Esophagus squamous epithelium (tissue), 4 donors: ENCODE measurements at regions not wholly inside any gene's neighbourhood (a gene's known extent, or its start where the extent isn't known, plus 50 kb on each side); places are given as distances from the start of the nearest gene placed in this dataset.

Source experiments
- CTCF ChIP-seq, 6 experiments: fragments of 450-650 bp in 4 of 6; fragments of 200-600 bp in 2 of 6; sonication (generic) in 2 of 6; IDR thresholded peaks; one replicate each; pipeline ENCODE4 v1.5.1; 2016 to 2019; ENCODE audit warnings: antibody characterized with exemption in 6 of 6, mild to moderate bottlenecking in 4 of 6, moderate library complexity in 4 of 6
- POLR2A ChIP-seq, 4 donors: fragments of 450-650 bp; IDR thresholded peaks; one replicate each; pipeline ENCODE4 v1.6.1; 2017; ENCODE audit warnings: antibody characterized with exemption in 4 of 4, mild to moderate bottlenecking in 4 of 4, moderate library complexity in 3 of 4

GRCh38 chr6:114762145-114762544, 419.3 kb upstream of the HS3ST5 start:
- TF ChIP-seq CTCF (IDR thresholded peaks at IDR 0.05) = no peak
- no peak for TF ChIP-seq POLR2A (IDR thresholded peaks at IDR 0.05)
